Stimulated activated naive B cell treated with anti-CD40 and anti-IgM and Interleukin-4, amounts not matched to agents 10 μg/mL and 1 μg/mL and 100 μg/mL, for 72 hours (primary cell): ENCODE measurements at regions not wholly inside any gene's neighbourhood (a gene's known extent, or its start where the extent isn't known, plus 50 kb on each side); places are given as distances from the start of the nearest gene placed in this dataset.

Experiments
- ATAC-seq, 2 donors: fragments of 150-1000 bp; cut with Tn5 transposase; replicated peaks; 2 replicates each; pipeline ENCODE4 v1.10.0; 2021; ENCODE audit warnings: moderate library complexity in 1 of 2
- DNase-seq: peaks from one replicate; pipeline ENCODE4 v3.0.0; 2021
- H3K27ac Mint-ChIP-seq: one replicate; pipeline ENCODE4 v1.8.0; 2022; ENCODE audit warnings: mild to moderate bottlenecking, mixed read lengths
- H3K27me3 Mint-ChIP-seq, 2 donors: one replicate each; pipeline ENCODE4 v1.8.0; 2022; ENCODE audit warnings: mixed read lengths in 2 of 2
- H3K36me3 Mint-ChIP-seq, 2 donors: one replicate each; pipeline ENCODE4 v1.8.0; 2022; ENCODE audit warnings: mixed read lengths in 2 of 2, mild to moderate bottlenecking in 1 of 2
- H3K4me1 Mint-ChIP-seq, 2 donors: one replicate each; pipeline ENCODE4 v1.8.0; 2022; ENCODE audit warnings: mixed read lengths in 2 of 2, mild to moderate bottlenecking in 1 of 2
- H3K4me3 Mint-ChIP-seq, 2 donors: one replicate each; pipeline ENCODE4 v1.8.0; 2022; ENCODE audit warnings: mild to moderate bottlenecking in 2 of 2, mixed read lengths in 2 of 2, moderate library complexity in 1 of 2
- H3K9me3 Mint-ChIP-seq, 2 donors: one replicate each; pipeline ENCODE4 v1.8.0; 2022; ENCODE audit warnings: mixed read lengths in 2 of 2, mild to moderate bottlenecking in 1 of 2

GRCh38 chr13:86760620-86761019, 910.6 kb upstream of the SLITRK5 start:
- H3K4me1 Mint-ChIP-seq, result no peaks in the 10 kb centered on the region
- peaks cover 22 to 36% of the 10 kb centered on the region in 2 donors for H3K9me3 Mint-ChIP-seq
- H3K27ac Mint-ChIP-seq, result no peak overlapping the region
- DNase-seq, result no peak
- no peaks in the 10 kb centered on the region for H3K36me3 Mint-ChIP-seq
- no peaks in the 10 kb centered on the region for H3K27me3 Mint-ChIP-seq
- no peak for ATAC-seq
- H3K4me3 Mint-ChIP-seq, result no peak overlapping the region

DNA sequence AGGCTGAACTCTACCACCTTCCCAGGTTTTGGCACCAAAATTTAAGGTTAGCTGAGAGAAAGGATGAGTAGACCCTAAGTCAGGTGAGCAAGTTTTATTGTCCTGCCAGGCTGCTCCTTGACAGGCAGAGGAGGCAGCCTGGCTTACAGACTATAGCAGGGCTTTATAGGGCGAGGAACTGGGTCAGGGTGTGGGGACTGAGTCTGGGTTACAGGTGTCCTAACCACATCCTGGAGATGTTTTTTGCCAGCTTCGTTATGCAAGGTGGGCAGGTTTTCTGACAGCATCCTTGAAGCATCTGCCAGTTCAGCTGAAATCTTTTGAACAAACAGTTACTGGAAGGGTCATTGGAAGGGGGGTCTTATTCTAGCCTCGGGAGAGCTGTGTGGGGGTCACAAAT, 905.7 kb upstream of the SLITRK5 start:
- Mint-ChIP-seq H3K4me3 (no peak overlapping the region), H3K27me3 (no peaks in the 10 kb centered on the region), H3K4me1 (no peaks in the 10 kb centered on the region), H3K36me3 (no peaks in the 10 kb centered on the region), H3K27ac (no peak overlapping the region), H3K9me3 (peaks cover 11 to 30% of the 10 kb centered on the region in 2 donors)
- ATAC-seq (no peak), DNase-seq (no peak)

DNA sequence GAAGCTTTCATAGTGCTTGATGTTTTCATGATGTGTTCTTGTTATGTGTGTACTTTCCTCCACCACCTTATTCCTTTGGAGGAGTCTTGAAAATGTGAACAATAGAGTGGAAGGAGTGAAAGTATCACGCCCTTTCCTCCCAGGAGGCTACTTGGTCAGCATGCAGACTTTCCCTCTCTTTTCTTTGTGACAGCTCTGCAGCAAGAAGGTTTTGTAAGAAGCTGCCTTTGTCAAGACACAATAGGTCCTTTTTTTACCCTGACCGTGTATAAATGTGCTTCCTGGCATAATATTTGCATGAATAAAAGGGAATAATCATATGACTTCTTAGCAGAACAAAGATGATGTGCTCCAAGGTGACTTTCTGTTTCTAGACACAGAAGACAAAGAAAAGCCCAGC, 882.6 kb upstream of the SLITRK5 start:
- no peaks in the 10 kb centered on the region for H3K27me3 Mint-ChIP-seq
- DNase-seq (no peak), ATAC-seq (no peak)
- no peak overlapping the region for H3K27ac Mint-ChIP-seq
- H3K4me1 Mint-ChIP-seq, result no peaks in the 10 kb centered on the region
- no peaks in the 10 kb centered on the region for H3K36me3 Mint-ChIP-seq
- H3K4me3 Mint-ChIP-seq, result no peak overlapping the region
- peaks cover 0 to 7% of the 10 kb centered on the region in 2 donors for H3K9me3 Mint-ChIP-seq

DNA sequence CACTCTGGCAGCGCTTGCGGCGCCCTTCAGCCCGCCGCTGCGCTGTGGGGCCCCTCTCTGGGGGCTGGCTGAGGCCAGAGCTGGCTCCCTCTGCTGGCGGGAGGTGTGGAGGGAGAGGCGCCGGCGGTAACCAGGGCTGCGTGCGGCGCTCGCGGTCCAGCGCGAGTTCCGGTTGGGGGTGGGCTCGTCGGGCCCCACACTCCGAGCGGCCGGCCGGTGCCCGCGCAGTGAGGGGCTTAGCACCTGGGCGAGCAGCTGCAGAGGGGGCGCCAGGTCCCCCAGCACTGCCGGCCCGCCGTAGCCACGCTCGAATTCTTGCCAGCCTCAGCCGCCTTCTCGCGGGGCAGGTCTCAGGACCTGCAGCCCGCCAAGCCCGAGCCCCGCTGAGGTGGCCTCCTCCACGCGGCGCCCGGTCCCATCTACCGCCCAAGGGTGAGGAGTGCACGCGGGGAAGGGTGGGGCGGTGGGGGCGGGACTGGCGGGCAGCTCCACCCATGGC, 879.0 kb upstream of the SLITRK5 start:
- H3K27me3 Mint-ChIP-seq, result no peaks in the 10 kb centered on the region
- peaks cover 0 to 7% of the 10 kb centered on the region in 2 donors for H3K9me3 Mint-ChIP-seq
- no peaks in the 10 kb centered on the region for H3K4me1 Mint-ChIP-seq
- DNase-seq, result no peak
- no peak overlapping the region for H3K27ac Mint-ChIP-seq
- no peaks in the 10 kb centered on the region for H3K36me3 Mint-ChIP-seq
- no peak for ATAC-seq
- no peak overlapping the region for H3K4me3 Mint-ChIP-seq

DNA sequence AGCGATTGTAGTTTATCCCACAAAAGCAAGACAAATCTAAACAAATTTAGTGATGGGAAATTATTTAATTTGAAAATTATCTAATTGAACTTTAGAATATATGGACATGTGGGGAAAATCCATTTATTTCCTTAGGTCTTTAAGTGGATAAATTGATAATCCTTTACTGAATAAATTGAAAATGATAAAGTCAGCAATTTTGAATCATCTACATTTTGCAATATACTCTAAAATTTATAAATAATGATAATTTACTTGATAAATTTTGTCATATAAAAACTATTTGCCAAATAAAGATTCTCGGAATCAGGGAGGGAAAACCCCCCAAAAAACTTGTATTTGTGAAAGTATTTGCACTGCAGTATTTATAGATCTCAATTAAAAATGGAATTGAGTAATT, 875.3 kb upstream of the SLITRK5 start:
- no peaks in the 10 kb centered on the region for H3K4me1 Mint-ChIP-seq

GRCh38 chr13:86810361-86810760, 860.8 kb upstream of the SLITRK5 start:
- DNase-seq (no peak), ATAC-seq (no peak)
- H3K4me1 Mint-ChIP-seq, result no peaks in the 10 kb centered on the region
- peaks cover 1 to 7% of the 10 kb centered on the region in 2 donors for H3K9me3 Mint-ChIP-seq
- no peak overlapping the region for H3K4me3 Mint-ChIP-seq
- no peaks in the 10 kb centered on the region for H3K36me3 Mint-ChIP-seq
- H3K27ac Mint-ChIP-seq, result no peak overlapping the region
- H3K27me3 Mint-ChIP-seq, result no peaks in the 10 kb centered on the region

More for the DNA sequence above, 875.3 kb upstream of the SLITRK5 start:
- Mint-ChIP-seq H3K9me3 (peaks cover 4 to 12% of the 10 kb centered on the region in 2 donors), H3K27me3 (no peaks in the 10 kb centered on the region), H3K4me3 (no peak overlapping the region), H3K36me3 (no peaks in the 10 kb centered on the region), H3K27ac (no peak overlapping the region)
- no peak for DNase-seq
- no peak for ATAC-seq

DNA sequence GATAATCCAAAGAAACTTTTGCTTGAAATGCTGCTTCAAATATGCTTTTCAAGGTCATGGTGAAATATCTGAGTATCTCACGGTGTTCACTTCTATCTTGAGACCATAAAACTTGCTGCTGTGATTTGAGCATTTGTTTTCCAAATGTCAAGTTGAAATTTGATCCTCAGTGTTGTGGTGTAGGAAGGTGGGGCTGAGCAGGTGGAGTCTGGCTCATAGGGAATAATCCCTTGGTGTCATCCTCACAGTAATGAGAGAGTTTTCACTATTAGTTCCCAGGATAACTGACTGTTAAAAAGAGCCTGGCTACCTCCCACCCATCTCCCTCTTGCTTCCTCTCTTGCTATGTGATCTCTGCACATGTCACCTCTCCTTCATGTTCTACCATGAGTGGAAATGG, 858.0 kb upstream of the SLITRK5 start:
- Mint-ChIP-seq H3K4me3 (no peak overlapping the region), H3K4me1 (no peaks in the 10 kb centered on the region), H3K9me3 (peaks cover 0 to 1% of the 10 kb centered on the region in 2 donors), H3K27me3 (no peaks in the 10 kb centered on the region), H3K36me3 (no peaks in the 10 kb centered on the region), H3K27ac (no peak overlapping the region)
- DNase-seq, result no peak
- no peak for ATAC-seq

- no peaks in the 10 kb centered on the region for H3K36me3 Mint-ChIP-seq
- H3K4me1 Mint-ChIP-seq, result no peaks in the 10 kb centered on the region
- H3K9me3 Mint-ChIP-seq, result peaks cover 4% of the 10 kb centered on the region in 2 donors
- DNase-seq, result no peak
- ATAC-seq, result no peak
- H3K27me3 Mint-ChIP-seq, result no peaks in the 10 kb centered on the region
- H3K4me3 Mint-ChIP-seq, result no peak overlapping the region
- no peak overlapping the region for H3K27ac Mint-ChIP-seq
Measured at GRCh38 chr13:86825410-86825809, 845.8 kb upstream of the SLITRK5 start.

GRCh38 chr13:86826232-86826631, 844.9 kb upstream of the SLITRK5 start:
- no peaks in the 10 kb centered on the region for H3K4me1 Mint-ChIP-seq
- no peak for DNase-seq
- H3K4me3 Mint-ChIP-seq, result no peak overlapping the region
- no peaks in the 10 kb centered on the region for H3K36me3 Mint-ChIP-seq
- no peaks in the 10 kb centered on the region for H3K27me3 Mint-ChIP-seq
- no peak overlapping the region for H3K27ac Mint-ChIP-seq
- peaks cover 4 to 7% of the 10 kb centered on the region in 2 donors for H3K9me3 Mint-ChIP-seq
- no peak for ATAC-seq

GRCh38 chr13:86830046-86830445, 841.1 kb upstream of the SLITRK5 start:
- no peaks in the 10 kb centered on the region for H3K27me3 Mint-ChIP-seq
- peaks cover 2 to 7% of the 10 kb centered on the region in 2 donors for H3K9me3 Mint-ChIP-seq
- ATAC-seq (no peak), DNase-seq (no peak)
- no peaks in the 10 kb centered on the region for H3K36me3 Mint-ChIP-seq
- H3K27ac Mint-ChIP-seq, result no peak overlapping the region
- H3K4me3 Mint-ChIP-seq, result no peak overlapping the region
- no peaks in the 10 kb centered on the region for H3K4me1 Mint-ChIP-seq

GRCh38 chr13:86831084-86831483, 840.1 kb upstream of the SLITRK5 start:
- H3K27me3 Mint-ChIP-seq, result no peaks in the 10 kb centered on the region
- peaks cover 11 to 16% of the 10 kb centered on the region in 2 donors for H3K9me3 Mint-ChIP-seq
- H3K36me3 Mint-ChIP-seq, result no peaks in the 10 kb centered on the region
- H3K27ac Mint-ChIP-seq, result no peak overlapping the region
- DNase-seq (no peak), ATAC-seq (no peak)
- H3K4me1 Mint-ChIP-seq, result no peaks in the 10 kb centered on the region
- H3K4me3 Mint-ChIP-seq, result no peak overlapping the region

- H3K4me1 Mint-ChIP-seq, result no peaks in the 10 kb centered on the region
- ATAC-seq, result no peak
- no peak overlapping the region for H3K4me3 Mint-ChIP-seq
- no peaks in the 10 kb centered on the region for H3K27me3 Mint-ChIP-seq
- DNase-seq, result no peak
- no peak overlapping the region for H3K27ac Mint-ChIP-seq
- peaks cover 9 to 20% of the 10 kb centered on the region in 2 donors for H3K9me3 Mint-ChIP-seq
- no peaks in the 10 kb centered on the region for H3K36me3 Mint-ChIP-seq
Measured at GRCh38 chr13:86838411-86839120, 832.6 kb upstream of the SLITRK5 start.

GRCh38 chr13:86839221-86839620, 832.0 kb upstream of the SLITRK5 start:
- Mint-ChIP-seq H3K27ac (no peak overlapping the region), H3K9me3 (peaks cover 9 to 20% of the 10 kb centered on the region in 2 donors), H3K27me3 (no peaks in the 10 kb centered on the region), H3K4me1 (no peaks in the 10 kb centered on the region), H3K36me3 (no peaks in the 10 kb centered on the region), H3K4me3 (no peak overlapping the region)
- no peak for DNase-seq
- ATAC-seq, result no peak

DNA sequence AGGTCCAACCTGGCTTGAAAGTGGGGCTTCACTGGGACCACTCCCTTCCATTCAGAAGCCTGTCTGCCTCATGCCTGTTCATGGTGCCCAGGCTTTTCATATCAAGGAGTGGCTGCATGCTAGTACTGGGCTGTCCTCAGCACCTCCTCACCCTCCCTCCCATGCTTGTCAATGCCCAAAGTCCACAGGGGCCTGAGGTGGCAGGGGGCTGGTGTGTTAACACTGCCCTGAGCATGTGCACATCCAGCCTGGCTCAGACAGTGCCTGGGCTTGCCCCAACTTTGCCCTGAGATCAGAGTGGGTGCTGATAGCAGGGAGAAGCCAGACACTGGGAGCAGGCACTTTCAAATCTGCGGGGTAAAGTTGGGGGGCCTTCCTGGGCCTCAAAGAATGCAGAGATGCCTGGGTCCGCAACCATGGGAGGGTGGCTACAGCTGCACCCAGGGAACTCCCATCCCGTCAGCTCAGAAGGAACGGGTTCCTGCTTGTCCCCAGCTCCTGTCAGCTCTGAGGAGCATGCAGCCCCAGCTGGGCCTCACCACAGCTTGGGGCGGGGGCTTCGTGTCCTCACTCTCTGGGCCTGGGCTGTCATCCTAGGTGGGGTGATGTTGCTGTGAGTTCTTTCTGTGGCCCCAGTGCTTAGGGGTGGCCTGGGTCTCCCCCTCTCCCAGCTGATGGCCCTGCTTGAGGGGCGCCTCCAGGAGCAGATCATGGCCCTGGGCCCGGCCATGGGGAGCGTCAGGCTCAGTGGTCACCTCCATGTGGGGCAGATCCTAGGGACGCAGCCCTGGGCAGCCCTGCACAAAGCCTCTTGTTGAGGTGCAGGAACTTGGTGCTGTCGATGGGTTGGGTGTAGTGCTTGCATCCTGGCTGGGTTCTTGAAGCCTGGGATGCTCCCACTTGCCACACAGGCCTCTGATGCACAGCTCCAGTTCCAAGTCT, 830.6 kb upstream of the SLITRK5 start:
- Mint-ChIP-seq H3K27ac (no peak overlapping the region), H3K4me1 (no peaks in the 10 kb centered on the region), H3K4me3 (no peak overlapping the region), H3K36me3 (no peaks in the 10 kb centered on the region), H3K9me3 (peaks cover 6 to 16% of the 10 kb centered on the region in 2 donors), H3K27me3 (no peaks in the 10 kb centered on the region)
- DNase-seq (no peak), ATAC-seq (peak in 1 of 2 donors; percentile 27)

- ATAC-seq, result no peak
- Mint-ChIP-seq H3K9me3 (peaks cover 0 to 10% of the 10 kb centered on the region in 2 donors), H3K27ac (no peak overlapping the region), H3K27me3 (no peaks in the 10 kb centered on the region), H3K36me3 (no peaks in the 10 kb centered on the region), H3K4me1 (no peaks in the 10 kb centered on the region), H3K4me3 (no peak overlapping the region)
- no peak for DNase-seq
Measured at GRCh38 chr13:86841264-86841663, 829.9 kb upstream of the SLITRK5 start.
